ENCODE measurements at regions not wholly inside any gene's neighbourhood (a gene's known extent, or its start where the extent isn't known, plus 50 kb on each side); places are given as distances from the start of the nearest gene placed in this dataset.

DNA sequence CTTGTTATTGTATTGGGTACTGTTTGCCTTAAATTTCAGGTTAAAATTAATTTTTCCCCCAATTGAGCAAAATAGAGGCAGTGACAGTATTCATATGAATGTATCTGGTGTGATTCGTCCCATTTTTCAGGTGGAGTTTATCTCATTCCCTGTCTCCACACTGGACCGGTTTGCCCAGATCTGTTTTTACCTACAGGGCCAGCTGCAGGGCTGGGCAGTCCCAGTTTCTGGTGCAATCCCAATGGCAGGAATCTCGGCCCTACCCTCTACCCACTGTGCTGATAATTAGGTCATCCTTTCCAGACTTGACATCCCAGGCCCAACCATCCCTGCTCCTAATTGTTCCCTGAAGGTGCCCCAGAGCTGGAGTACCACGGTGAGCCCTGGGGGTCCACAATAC lies 49.8 kb upstream of the NFE2L3 start:
- TF ChIP-seq RAD21 (conservative IDR thresholded peaks at IDR 0.05) (no peak), POLR2AphosphoS5 (IDR thresholded peaks at IDR 0.05) (no peak), EZH2 (IDR thresholded peaks at IDR 0.05; ENCODE audit: borderline replicate concordance, insufficient read depth, low read length, poor library complexity, severe bottlenecking) (no peak), EP300 (conservative IDR thresholded peaks at IDR 0.05; ENCODE audit: poor library complexity, severe bottlenecking) (no peak)
- TF ChIP-seq, protein P1, sequence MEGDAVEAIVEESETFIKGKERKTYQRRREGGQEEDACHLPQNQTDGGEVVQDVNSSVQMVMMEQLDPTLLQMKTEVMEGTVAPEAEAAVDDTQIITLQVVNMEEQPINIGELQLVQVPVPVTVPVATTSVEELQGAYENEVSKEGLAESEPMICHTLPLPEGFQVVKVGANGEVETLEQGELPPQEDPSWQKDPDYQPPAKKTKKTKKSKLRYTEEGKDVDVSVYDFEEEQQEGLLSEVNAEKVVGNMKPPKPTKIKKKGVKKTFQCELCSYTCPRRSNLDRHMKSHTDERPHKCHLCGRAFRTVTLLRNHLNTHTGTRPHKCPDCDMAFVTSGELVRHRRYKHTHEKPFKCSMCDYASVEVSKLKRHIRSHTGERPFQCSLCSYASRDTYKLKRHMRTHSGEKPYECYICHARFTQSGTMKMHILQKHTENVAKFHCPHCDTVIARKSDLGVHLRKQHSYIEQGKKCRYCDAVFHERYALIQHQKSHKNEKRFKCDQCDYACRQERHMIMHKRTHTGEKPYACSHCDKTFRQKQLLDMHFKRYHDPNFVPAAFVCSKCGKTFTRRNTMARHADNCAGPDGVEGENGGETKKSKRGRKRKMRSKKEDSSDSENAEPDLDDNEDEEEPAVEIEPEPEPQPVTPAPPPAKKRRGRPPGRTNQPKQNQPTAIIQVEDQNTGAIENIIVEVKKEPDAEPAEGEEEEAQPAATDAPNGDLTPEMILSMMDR (IDR thresholded peaks at IDR 0.05; ENCODE audit: poor library complexity, severe bottlenecking) = no peak

Data from neural cell (in vitro differentiated cells).